Hepatocyte (in vitro differentiated cells): ENCODE measurements at regions not wholly inside any gene's neighbourhood (a gene's known extent, or its start where the extent isn't known, plus 50 kb on each side); places are given as distances from the start of the nearest gene placed in this dataset.

Experiments used
- EZH2 ChIP-seq: fragments of 200-600 bp; sonication (generic); IDR thresholded peaks from 2 replicates; pipeline ENCODE4 v1.6.1; 2016; ENCODE audit warnings: antibody characterized with exemption, mild to moderate bottlenecking, borderline replicate concordance
- TF ChIP-seq, protein P1 (sequence below): fragments of 200-600 bp; sonication (generic); IDR thresholded peaks from 2 replicates; pipeline ENCODE4 v1.5.1; 2016; ENCODE audit warnings: antibody characterized with exemption, mild to moderate bottlenecking; ENCODE audit not compliant: poor library complexity

DNA sequence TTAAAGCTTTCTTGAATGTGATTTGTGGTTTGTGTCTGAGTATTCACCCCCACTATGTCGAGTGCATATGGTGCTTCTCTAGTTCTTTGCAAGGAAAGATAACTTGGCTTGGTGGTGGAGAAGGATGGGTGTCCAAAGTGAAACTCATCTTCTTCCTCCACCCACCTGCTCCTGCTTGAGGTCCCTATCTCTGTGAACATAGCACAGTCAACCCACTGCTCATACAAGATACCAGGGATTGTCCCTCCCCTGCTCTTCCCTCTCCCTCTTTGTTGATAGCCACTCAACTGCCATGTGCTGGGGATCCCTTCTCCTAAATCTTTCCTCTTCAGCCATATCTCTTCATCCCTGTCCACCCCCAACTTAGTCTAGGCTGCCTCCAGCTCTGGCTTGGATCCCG is 176.5 kb downstream of the ASCL4 start:
- TF ChIP-seq, protein P1, sequence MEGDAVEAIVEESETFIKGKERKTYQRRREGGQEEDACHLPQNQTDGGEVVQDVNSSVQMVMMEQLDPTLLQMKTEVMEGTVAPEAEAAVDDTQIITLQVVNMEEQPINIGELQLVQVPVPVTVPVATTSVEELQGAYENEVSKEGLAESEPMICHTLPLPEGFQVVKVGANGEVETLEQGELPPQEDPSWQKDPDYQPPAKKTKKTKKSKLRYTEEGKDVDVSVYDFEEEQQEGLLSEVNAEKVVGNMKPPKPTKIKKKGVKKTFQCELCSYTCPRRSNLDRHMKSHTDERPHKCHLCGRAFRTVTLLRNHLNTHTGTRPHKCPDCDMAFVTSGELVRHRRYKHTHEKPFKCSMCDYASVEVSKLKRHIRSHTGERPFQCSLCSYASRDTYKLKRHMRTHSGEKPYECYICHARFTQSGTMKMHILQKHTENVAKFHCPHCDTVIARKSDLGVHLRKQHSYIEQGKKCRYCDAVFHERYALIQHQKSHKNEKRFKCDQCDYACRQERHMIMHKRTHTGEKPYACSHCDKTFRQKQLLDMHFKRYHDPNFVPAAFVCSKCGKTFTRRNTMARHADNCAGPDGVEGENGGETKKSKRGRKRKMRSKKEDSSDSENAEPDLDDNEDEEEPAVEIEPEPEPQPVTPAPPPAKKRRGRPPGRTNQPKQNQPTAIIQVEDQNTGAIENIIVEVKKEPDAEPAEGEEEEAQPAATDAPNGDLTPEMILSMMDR: no peak
- TF ChIP-seq EZH2: no peak
